Dermis blood vessel endothelial cell (primary cell): ENCODE measurements at regions not wholly inside any gene's neighbourhood (a gene's known extent, or its start where the extent isn't known, plus 50 kb on each side); places are given as distances from the start of the nearest gene placed in this dataset.
"Not testable (repeated sequence)": the region's sequence is repeated elsewhere in the genome, so short reads cannot be mapped to it uniquely, and the experiment has no call there.

Experiments used
- DNase-seq: peaks from one replicate; pipeline ENCODE4 v3.0.0; 2010

- DNase-seq = no peak
Observed at GRCh38 chr5:92616085-92616484, 964.9 kb downstream of the NR2F1-AS1 start.

DNA sequence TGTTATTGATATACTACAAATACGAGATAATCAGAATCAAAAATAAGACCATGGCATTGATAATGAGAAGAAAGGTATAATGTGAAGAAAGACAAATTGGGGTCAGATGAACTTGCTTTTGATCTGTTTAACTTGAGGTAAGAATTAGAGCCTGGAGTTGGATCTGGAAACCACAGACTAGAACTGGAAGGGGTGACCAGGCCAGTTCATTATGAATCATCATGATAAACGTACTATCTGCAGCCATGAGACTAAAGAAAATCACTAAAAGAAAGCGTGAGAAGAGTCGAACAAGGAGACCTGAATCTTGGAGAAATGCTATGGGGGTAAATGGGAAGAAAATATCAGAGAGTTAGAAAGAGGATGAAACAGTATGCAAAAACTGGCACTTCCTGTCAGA is 967.5 kb downstream of the NR2F1-AS1 start:
- no peak for DNase-seq

DNA sequence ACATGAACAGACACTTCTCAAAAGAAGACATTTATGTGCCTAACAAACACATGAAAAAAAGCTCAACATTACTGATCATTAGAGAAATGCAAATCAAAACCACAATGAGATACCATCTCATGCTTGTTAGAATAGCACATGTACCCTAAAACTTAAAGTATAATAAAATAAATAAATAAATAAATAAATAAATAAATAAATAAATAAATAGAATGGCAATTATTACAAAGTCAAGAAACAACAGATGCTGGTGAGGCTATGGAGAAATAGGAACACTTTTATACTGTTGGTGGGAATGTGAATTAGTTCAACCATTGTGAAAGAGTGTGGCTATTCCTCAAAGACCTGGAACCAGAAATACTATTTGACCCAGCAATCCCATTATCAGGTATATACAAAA is 970.6 kb downstream of the NR2F1-AS1 start:
- not testable (repeated sequence) for DNase-seq

DNA sequence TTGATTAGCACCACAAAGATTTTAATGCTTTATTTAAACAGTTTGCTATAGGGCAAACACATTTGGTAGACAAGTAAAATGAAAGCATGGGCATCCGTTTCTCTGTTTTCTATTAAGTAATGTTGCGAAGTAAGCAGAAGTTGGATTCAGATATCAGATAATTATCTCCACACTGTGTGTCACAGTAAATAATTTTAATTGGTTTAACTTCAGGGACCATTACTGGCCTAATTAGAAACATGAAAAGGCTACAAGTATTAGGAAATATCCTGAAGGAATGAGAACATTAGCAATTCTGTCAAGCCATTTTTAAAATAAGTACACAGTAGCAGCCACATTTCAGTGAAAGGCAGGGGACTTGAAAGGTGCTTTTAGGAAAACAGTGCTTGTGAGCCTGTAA is 975.4 kb downstream of the NR2F1-AS1 start:
- DNase-seq = no peak

- no peak for DNase-seq
Observed at GRCh38 chr5:92599217-92599810, 981.7 kb downstream of the NR2F1-AS1 start.

DNA sequence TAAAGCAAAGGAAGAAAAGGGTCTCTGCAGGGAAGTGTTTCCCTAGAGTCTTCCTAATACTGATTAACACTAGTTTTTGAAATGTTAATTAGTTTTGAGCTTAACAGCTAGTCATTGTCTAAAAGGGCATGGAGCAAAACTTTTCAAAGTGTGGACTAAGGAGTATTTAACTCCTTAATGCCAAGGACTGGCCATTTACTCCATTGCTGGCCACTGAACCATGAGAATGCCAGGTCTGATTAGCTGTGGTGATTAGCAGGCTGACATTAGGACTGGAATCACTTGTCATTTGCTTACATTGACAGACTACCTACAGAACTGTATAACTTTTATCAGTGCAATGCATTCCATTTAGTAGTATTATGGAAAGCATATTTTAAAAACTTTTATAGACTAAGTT is 987.0 kb downstream of the NR2F1-AS1 start:
- DNase-seq = no peak

- DNase-seq = no peak
Observed at GRCh38 chr5:92588876-92589275, 992.1 kb downstream of the NR2F1-AS1 start.

DNA sequence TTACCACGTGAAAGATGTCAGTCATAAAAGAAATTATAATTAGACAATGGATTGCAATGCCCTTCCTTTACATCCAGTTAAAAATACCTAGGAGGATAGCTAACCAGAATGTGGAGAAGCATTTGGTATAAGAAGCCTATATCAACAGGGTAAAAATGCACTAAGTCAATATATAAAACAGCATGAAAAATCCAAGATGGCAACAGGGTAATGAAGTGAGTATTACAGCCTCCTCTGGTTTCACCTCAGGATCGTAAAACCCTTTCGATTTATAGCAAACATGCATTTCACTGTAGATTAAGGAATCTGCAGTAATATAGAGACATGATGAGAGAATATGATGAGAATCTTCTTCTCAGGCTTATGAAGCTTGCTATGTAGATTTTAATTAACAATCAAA is 999.3 kb downstream of the NR2F1-AS1 start:
- DNase-seq = no peak

GRCh38 chr5:92581249-92581648 is 999.8 kb downstream of the NR2F1-AS1 start:
- DNase-seq = no peak

- DNase-seq = no peak
Observed at GRCh38 chr5:92580814-92581213, 1000.2 kb downstream of the NR2F1-AS1 start.

DNA sequence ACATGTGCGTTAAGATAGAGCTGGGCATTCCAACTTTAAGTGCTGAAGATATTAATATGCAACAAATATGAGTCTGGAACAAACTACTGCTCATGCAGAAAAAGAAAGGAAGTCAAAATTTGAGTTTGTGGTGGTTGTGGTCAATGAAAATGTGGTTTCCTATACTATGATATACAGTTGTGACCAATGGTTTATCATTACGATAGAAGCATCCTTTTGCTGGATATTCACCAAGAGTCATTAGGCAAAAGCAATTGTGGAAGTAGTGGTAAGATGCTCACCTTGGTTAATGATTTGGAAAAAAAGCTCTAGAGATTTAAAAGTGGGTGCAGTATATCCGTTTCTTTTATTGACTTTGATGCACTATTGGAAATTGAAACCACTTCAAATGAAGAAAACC is 1007.0 kb downstream of the NR2F1-AS1 start:
- DNase-seq = no peak

DNA sequence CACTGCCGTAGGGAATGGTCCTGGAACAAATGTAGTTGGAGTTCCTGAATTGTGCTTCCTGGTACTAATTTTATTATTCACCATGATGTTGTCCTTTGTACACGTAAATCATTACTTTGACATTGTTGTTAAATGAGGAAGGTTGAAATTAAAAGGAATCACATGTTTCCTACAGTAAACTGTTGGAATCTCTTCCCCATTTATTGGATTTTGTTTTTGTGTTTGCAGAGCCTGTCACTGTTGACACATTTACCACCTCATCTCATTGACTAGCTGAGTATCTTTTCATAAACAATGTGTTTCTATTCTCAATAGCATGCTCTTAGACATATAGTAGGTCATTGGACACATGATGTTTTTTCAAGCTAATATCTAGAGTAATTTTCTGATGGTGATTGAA is 1012.5 kb downstream of the NR2F1-AS1 start:
- no peak for DNase-seq

DNA sequence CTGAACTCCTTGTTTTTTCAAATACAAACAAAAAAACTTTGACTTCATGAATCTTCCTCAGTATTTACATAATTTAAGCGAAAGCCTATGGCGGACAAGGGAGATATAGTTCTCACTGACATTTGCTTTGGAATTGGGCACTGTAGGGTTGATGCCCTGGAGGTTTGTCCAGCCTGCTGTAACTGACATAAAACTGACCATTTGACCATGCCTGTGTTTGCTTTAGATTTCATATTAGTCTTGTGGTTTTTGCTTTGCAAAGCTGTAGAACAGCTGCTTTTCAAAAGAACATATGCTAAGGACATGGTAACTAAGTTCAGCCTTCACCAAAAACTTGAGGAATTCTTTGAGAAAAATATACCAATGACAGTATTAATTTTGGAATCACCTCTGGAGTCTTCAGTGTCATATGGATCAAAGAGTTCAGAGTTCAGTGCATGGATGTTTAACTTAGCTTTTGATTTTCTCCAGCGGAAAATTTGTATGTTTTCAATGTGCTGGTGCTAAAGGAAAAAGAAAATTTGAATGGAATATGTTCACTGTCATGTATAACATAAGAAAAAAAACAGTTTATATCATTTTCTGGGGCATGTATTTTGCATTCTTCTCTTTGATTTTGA is 1013.1 kb downstream of the NR2F1-AS1 start:
- no peak for DNase-seq

DNA sequence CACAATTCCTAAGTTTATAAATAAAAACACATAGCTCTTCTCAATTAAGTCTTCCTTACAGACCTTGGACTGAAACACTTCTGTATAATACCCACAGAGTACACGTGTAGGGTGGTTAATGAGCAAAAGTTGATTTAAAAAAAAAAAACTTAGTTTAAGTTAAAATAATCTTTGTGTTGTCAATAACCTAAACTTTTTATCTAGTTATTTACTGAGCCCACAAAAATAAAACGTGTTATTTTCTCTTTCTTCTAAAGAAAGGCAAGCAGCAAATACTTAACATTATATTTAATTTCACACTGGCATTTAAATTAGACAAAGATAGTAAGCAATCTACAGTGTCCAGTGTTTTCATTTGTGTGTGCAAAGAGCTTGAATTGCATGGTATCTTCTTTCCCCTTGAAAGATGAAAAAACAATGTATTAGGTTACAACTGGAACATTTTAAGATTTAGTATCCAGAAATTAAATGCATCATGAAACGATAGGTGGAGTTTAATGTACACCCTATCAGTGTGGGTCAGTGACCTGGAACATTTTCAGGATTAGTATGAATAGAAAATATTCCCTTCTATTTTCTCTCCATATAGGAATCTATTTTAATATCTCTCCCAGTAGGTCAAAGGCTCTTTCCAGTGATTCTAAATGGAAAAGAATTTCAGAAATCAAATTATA is 1014.8 kb downstream of the NR2F1-AS1 start:
- DNase-seq = no peak

- DNase-seq = no peak
Observed at GRCh38 chr5:92565673-92566072, 1015.3 kb downstream of the NR2F1-AS1 start.

DNA sequence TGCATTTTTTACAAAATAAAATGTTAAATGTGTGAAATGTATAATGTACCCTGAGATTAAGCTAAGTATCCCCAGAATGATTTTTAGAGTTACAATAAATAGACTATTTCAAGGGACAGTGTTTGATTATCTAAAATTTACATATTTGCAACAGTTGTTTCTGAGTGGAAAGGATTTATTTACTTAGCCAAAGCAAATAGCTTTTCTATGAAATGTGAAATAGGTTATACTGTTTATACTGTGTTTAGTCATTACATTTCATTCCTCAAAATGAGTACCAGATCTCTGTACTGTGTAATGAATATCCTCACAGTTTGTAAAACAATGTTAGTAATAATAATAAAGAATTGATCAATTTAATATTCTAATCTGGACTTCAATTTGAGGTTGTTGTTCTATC is 1019.0 kb downstream of the NR2F1-AS1 start:
- no peak for DNase-seq

- no peak for DNase-seq
Observed at GRCh38 chr5:92561411-92561959, 1019.5 kb downstream of the NR2F1-AS1 start.

DNA sequence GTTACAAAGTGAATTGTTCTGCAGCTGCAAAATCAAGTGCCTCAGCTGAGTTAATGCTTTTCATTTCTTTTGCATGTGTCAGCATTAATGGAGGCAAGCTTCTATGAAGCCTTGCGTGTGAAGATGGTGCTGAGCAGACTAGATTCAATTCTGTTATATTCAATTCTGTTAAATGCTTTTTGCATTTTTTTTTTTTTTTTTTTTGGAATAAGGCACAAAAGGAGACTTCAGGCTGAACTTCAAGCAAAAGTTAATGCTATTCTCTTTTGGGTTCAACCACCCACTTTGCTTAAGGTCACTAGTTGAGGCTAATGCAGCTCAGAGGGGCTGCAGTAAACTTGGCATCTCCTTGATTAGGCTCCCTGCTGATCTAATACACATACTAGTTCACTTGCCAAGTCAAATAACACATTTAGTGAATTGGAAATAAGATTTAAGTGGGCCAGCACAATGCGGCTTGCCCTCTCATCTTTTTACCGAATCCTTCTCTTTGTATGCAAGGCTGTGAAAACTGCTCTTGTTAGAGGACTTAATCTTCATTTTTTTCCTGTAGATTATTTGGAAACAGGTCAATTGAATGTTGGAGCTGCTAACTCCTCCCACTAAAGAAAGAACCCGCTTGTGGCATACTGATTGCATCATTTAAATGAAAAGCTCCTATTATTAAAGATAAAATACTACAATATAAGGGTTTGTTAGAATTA is 1020.2 kb downstream of the NR2F1-AS1 start:
- no peak for DNase-seq

DNA sequence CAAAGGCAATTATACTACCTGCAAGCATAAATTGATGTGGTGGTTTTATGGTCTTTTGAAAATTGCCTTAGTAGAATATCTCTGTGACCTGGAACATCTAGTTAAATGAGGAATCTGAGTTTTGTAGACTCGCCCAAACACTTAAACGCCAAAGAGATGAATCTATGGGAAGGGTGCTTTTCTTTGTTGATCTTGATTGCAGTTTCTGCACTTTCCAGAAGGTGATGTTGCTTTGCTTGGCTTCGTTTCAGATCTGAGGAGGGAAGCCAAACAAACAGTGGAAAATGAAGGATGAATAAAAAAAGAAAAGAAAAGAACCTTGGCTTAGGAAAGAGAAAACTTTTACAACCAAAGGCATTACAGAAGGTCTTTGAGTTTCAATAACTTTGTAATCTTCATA is 1021.2 kb downstream of the NR2F1-AS1 start:
- no peak for DNase-seq

DNA sequence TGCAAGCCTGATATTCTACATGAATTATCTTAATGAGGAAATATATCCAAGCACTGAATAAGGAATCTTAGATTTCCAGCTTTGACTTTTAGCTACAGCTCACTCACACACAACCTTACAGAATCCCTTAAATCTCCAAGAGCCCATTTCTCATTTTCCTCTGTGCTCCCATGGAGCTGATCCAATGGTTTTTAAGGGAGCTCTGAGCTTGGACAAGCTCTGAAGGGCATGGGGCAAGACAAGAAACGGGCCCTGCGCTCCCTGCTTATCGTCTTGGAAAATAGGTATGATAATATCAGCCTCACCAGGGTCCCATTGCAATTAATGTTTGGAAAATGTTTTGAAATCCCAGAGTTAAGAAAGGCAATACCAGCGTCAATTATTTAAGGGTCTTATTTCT is 1021.7 kb downstream of the NR2F1-AS1 start:
- DNase-seq = no peak

- no peak for DNase-seq
Observed at GRCh38 chr5:92556747-92557146, 1024.3 kb downstream of the NR2F1-AS1 start.

DNA sequence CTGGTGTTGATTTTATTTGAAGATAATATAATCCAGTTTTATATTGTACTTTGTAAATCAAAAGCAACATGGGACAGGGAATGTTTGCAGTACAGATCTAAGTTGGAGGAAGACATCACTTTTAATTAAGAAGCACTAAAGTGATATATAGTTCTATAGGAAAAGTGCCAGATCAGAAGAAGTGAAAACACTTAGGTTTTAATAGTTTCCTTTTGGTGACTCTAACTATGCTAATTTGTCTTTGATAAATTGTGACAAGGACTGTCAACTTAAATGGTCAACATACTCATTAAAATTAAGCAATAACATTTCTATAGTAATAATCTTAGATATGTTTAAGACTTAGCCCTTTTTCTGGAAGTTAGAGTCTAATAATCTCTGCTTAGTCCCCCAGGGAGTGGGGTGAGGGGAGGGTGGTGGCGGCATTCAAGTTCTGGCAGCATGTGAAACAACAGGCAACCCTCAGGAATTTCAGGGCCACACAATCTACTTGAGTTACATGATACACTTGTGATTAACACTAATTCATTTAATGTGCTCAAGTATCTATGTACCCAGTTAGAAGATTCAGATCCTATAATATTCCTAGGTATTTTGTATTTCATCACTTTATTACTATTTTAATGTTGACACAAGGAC is 1026.5 kb downstream of the NR2F1-AS1 start:
- no peak for DNase-seq

- DNase-seq = no peak
Observed at GRCh38 chr5:92553326-92553725, 1027.7 kb downstream of the NR2F1-AS1 start.
